ENCODE measurements at regions not wholly inside any gene's neighbourhood (a gene's known extent, or its start where the extent isn't known, plus 50 kb on each side); places are given as distances from the start of the nearest gene placed in this dataset.

- TF ChIP-seq CTCF (IDR thresholded peaks at IDR 0.05; ENCODE audit: insufficient read depth, low read length) (no peak), GABPA (IDR thresholded peaks at IDR 0.05; ENCODE audit: low read depth) (no peak), POLR2AphosphoS5 (IDR thresholded peaks at IDR 0.05; ENCODE audit: low read depth) (no peak), REST (IDR thresholded peaks at IDR 0.05; ENCODE audit: insufficient replicate concordance, low read depth) (no peak), SPI1 (IDR thresholded peaks at IDR 0.05; ENCODE audit: borderline replicate concordance, low read depth) (no peak)
Measured at GRCh38 chr12:75592638-75593335, 81.4 kb upstream of the KRR1 start.
